MM.1S (cell line): ENCODE measurements at regions not wholly inside any gene's neighbourhood (a gene's known extent, or its start where the extent isn't known, plus 50 kb on each side); places are given as distances from the start of the nearest gene placed in this dataset.

ENCODE experiments used
- DNase-seq: peaks from one replicate; pipeline ENCODE4 v3.0.0-alpha.2; 2015
- H2AFZ ChIP-seq: fragments of 300-600 bp; sonication (generic); 2 replicates; pipeline ENCODE4 v1.6.0; 2016; ENCODE audit warnings: antibody characterized with exemption, low read length
- H3F3A ChIP-seq: fragments of 300-600 bp; sonication (generic); 2 replicates; pipeline ENCODE4 v1.6.1; 2016; ENCODE audit warnings: mild to moderate bottlenecking, antibody characterized with exemption, low read length, moderate library complexity, mixed read lengths; ENCODE audit not compliant: insufficient read depth
- H3K27ac ChIP-seq: fragments of 300-600 bp; sonication (generic); 2 replicates; pipeline ENCODE4 v1.5.1; 2016; ENCODE audit warnings: mild to moderate bottlenecking, low read length
- H3K27me3 ChIP-seq: fragments of 300-600 bp; sonication (generic); replicated peaks from 2 replicates; pipeline ENCODE4 v1.6.0; 2016; ENCODE audit warnings: low read length; ENCODE audit not compliant: insufficient read depth
- H3K36me3 ChIP-seq: fragments of 300-600 bp; sonication (generic); replicated peaks from 2 replicates; pipeline ENCODE4 v1.6.1; 2016; ENCODE audit warnings: mild to moderate bottlenecking, low read length, mixed read lengths; ENCODE audit not compliant: insufficient read depth
- H3K4me1 ChIP-seq: fragments of 300-600 bp; sonication (generic); 2 replicates; pipeline ENCODE4 v1.6.1; 2016; ENCODE audit warnings: low read length, mixed read lengths
- H3K4me2 ChIP-seq: fragments of 300-600 bp; sonication (generic); 2 replicates; pipeline ENCODE4 v1.6.0; 2016; ENCODE audit warnings: low read depth, low read length
- H3K4me3 ChIP-seq: fragments of 300-600 bp; sonication (generic); 2 replicates; pipeline ENCODE4 v1.5.1; 2016; ENCODE audit warnings: low read length, mixed read lengths
- H3K79me2 ChIP-seq: fragments of 300-600 bp; sonication (generic); 2 replicates; pipeline ENCODE4 v1.6.1; 2016; ENCODE audit warnings: mixed run types, low read length, mixed read lengths
- H3K9ac ChIP-seq: fragments of 300-600 bp; sonication (generic); 2 replicates; pipeline ENCODE4 v1.6.1; 2016; ENCODE audit warnings: low read length, mixed read lengths
- H3K9me2 ChIP-seq: fragments of 300-600 bp; sonication (generic); replicated peaks from 2 replicates; pipeline ENCODE4 v1.6.1; 2016; ENCODE audit warnings: mild to moderate bottlenecking, low read length, mixed read lengths; ENCODE audit not compliant: insufficient read depth
- H3K9me3 ChIP-seq: fragments of 300-600 bp; sonication (generic); replicated peaks from 2 replicates; pipeline ENCODE4 v1.6.1; 2016; ENCODE audit warnings: mild to moderate bottlenecking, low read length, mixed read lengths; ENCODE audit not compliant: insufficient read depth
- H4K20me1 ChIP-seq: fragments of 300-600 bp; sonication (generic); 2 replicates; pipeline ENCODE4 v1.6.1; 2016; ENCODE audit warnings: mild to moderate bottlenecking, low read length, moderate library complexity, mixed read lengths; ENCODE audit not compliant: insufficient read depth
- EZH2 ChIP-seq: fragments of 300-600 bp; sonication (generic); optimal IDR thresholded peaks from 2 replicates; pipeline ENCODE3; 2017; ENCODE audit warnings: low read depth, mild to moderate bottlenecking, antibody characterized with exemption, low read length, mixed read lengths
- EZH2phosphoT487 ChIP-seq: fragments of 300-600 bp; sonication (generic); IDR thresholded peaks from 2 replicates; pipeline ENCODE4 v1.6.1; 2018; ENCODE audit warnings: antibody characterized with exemption, low read length
- TF ChIP-seq, protein P1 (sequence below): fragments of 300-600 bp; sonication (generic); IDR thresholded peaks from 2 replicates; pipeline ENCODE4 v1.5.1; 2016; ENCODE audit warnings: antibody characterized with exemption, low read length, mixed read lengths

DNA sequence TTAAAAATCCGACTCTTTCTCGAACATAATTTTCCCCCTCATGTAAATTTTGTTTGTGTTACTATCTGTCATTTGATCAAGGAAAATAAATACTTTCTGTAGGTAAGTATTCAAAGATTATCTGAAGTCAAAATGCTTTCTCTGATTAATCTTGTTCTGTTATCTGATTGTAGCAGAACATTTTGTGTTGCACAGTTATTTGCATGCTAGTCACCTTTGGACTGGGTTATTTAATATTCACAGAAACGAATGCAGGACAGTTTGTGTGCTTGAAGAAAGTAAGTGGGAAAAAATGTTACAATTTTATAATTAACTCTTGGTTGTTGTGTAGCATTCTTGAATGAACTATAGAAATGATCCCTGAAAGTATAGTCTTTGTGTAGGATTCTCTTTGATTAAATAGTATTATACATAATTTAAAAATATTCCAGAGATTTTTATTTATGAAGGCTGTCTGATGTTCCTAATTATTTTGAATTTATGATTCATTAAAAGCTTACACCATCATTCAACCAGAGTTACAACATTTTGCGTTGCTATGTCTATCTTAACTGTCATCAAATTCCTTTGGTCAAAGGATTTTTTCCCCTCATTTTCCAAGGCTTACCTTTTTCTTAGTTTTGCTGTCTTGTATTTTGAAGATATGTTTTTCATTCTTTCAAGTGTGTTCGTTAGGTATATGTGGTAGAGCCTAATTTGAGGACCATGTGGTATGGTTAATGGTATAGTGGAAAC is 176.6 kb downstream of the GIPC2 start:
- TF ChIP-seq EZH2 (no peak), EZH2phosphoT487 (no peak)
- TF ChIP-seq, protein P1, sequence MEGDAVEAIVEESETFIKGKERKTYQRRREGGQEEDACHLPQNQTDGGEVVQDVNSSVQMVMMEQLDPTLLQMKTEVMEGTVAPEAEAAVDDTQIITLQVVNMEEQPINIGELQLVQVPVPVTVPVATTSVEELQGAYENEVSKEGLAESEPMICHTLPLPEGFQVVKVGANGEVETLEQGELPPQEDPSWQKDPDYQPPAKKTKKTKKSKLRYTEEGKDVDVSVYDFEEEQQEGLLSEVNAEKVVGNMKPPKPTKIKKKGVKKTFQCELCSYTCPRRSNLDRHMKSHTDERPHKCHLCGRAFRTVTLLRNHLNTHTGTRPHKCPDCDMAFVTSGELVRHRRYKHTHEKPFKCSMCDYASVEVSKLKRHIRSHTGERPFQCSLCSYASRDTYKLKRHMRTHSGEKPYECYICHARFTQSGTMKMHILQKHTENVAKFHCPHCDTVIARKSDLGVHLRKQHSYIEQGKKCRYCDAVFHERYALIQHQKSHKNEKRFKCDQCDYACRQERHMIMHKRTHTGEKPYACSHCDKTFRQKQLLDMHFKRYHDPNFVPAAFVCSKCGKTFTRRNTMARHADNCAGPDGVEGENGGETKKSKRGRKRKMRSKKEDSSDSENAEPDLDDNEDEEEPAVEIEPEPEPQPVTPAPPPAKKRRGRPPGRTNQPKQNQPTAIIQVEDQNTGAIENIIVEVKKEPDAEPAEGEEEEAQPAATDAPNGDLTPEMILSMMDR: no peak
- no peak overlapping the region for H3K27ac ChIP-seq
- DNase-seq: no peak

DNA sequence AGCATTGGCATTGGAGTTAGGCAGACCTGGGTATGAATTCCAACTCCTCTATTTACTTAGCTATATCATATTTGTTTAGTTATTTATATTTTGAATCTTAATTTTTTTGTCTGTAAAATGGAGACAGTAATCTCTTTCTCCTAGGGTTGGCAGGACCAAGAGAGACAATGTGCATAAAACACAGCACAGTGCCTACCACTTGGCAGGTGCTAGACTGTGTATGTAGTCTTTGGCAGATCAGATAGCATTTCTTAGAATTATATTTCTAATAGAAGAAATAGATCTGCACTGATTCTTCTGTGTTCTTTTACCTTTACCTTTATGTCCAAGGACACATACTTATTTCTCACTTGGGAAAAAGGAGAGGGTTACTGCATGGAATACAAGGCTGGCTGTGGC is 177.2 kb downstream of the GIPC2 start:
- Histone ChIP-seq H2AFZ (no peak overlapping the region), H3K4me3 (no peak overlapping the region), H3K79me2 (no peaks in the 10 kb centered on the region), H3K4me1 (no peaks in the 10 kb centered on the region), H3K4me2 (no peak overlapping the region), H3K9me3 (no peaks in the 10 kb centered on the region), H3K9me2 (no peaks in the 10 kb centered on the region), H3K9ac (no peak overlapping the region), H3F3A (no peaks in the 10 kb centered on the region), H3K27me3 (no peaks in the 10 kb centered on the region), H4K20me1 (no peaks in the 10 kb centered on the region), H3K27ac (no peak overlapping the region), H3K36me3 (no peaks in the 10 kb centered on the region)
- TF ChIP-seq EZH2phosphoT487 (no peak), EZH2 (no peak)
- TF ChIP-seq, protein P1: no peak
- no peak for DNase-seq

More for the DNA sequence above, 176.6 kb downstream of the GIPC2 start:
- no peaks in the 10 kb centered on the region for H4K20me1 ChIP-seq
- no peaks in the 10 kb centered on the region for H3K9me3 ChIP-seq
- no peaks in the 10 kb centered on the region for H3K79me2 ChIP-seq
- no peaks in the 10 kb centered on the region for H3K27me3 ChIP-seq
- H3F3A ChIP-seq: no peaks in the 10 kb centered on the region
- no peak overlapping the region for H2AFZ ChIP-seq
- no peaks in the 10 kb centered on the region for H3K9me2 ChIP-seq
- H3K9ac ChIP-seq: no peak overlapping the region
- no peak overlapping the region for H3K4me2 ChIP-seq
- H3K4me1 ChIP-seq: no peaks in the 10 kb centered on the region
- H3K4me3 ChIP-seq: no peak overlapping the region
- H3K36me3 ChIP-seq: no peaks in the 10 kb centered on the region

DNA sequence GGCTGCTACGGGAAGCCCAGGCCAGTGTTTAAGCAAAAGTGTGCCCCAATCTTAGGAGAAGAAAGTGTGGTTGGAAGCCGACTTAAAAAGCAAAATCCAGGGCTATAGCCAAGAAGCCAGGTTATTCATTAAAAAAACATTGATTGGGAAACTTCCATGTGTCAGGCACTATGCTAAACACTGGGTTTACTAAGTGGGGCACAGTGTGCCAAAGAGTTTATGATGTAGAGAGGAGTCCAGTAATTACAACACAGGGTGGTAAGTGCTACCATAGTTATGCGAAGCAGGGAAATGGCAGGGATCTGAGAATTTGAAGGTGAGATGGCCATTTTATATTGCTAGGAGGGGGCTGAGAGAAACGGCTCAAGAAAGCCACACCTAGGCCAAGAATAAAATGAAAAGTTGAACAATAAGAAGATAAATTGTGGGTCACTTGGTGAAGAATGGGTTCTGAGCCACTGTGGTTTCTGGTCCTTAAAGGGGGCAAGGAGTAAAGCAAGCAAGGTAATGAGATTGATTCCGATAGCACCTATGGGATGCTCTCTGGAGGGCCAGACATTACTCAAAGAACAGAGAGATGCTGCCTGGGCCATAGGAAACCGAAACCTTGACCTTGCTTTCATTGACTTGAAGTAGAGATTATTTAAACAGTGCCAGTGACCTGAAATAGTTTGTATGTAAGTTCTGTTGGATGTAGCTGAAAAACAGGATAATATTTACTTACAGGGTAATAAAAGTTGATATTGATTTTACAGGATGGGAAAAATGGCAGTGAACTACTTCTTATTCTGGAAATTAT is 177.8 kb downstream of the GIPC2 start:
- Histone ChIP-seq H3K4me3 (no peak overlapping the region), H2AFZ (no peak overlapping the region)

More for the DNA sequence above, 177.8 kb downstream of the GIPC2 start:
- Histone ChIP-seq H3K9me3 (no peaks in the 10 kb centered on the region), H3F3A (no peaks in the 10 kb centered on the region), H3K4me1 (no peaks in the 10 kb centered on the region), H3K9me2 (no peaks in the 10 kb centered on the region), H3K27me3 (no peaks in the 10 kb centered on the region), H3K9ac (no peak overlapping the region), H3K4me2 (no peak overlapping the region), H4K20me1 (no peaks in the 10 kb centered on the region), H3K79me2 (no peaks in the 10 kb centered on the region), H3K36me3 (no peaks in the 10 kb centered on the region), H3K27ac (no peak overlapping the region)
- TF ChIP-seq, protein P1: no peak
- TF ChIP-seq EZH2 (no peak), EZH2phosphoT487 (no peak)
- DNase-seq: no peak
